MM.1S (cell line): ENCODE measurements at regions not wholly inside any gene's neighbourhood (a gene's known extent, or its start where the extent isn't known, plus 50 kb on each side); places are given as distances from the start of the nearest gene placed in this dataset.

Experiments
- DNase-seq: peaks from one replicate; pipeline ENCODE4 v3.0.0-alpha.2; 2015
- H2AFZ ChIP-seq: fragments of 300-600 bp; sonication (generic); 2 replicates; pipeline ENCODE4 v1.6.0; 2016; ENCODE audit warnings: antibody characterized with exemption, low read length
- H3F3A ChIP-seq: fragments of 300-600 bp; sonication (generic); 2 replicates; pipeline ENCODE4 v1.6.1; 2016; ENCODE audit warnings: mild to moderate bottlenecking, antibody characterized with exemption, low read length, moderate library complexity, mixed read lengths; ENCODE audit not compliant: insufficient read depth
- H3K27ac ChIP-seq: fragments of 300-600 bp; sonication (generic); 2 replicates; pipeline ENCODE4 v1.5.1; 2016; ENCODE audit warnings: mild to moderate bottlenecking, low read length
- H3K27me3 ChIP-seq: fragments of 300-600 bp; sonication (generic); replicated peaks from 2 replicates; pipeline ENCODE4 v1.6.0; 2016; ENCODE audit warnings: low read length; ENCODE audit not compliant: insufficient read depth
- H3K36me3 ChIP-seq: fragments of 300-600 bp; sonication (generic); replicated peaks from 2 replicates; pipeline ENCODE4 v1.6.1; 2016; ENCODE audit warnings: mild to moderate bottlenecking, low read length, mixed read lengths; ENCODE audit not compliant: insufficient read depth
- H3K4me1 ChIP-seq: fragments of 300-600 bp; sonication (generic); 2 replicates; pipeline ENCODE4 v1.6.1; 2016; ENCODE audit warnings: low read length, mixed read lengths
- H3K4me2 ChIP-seq: fragments of 300-600 bp; sonication (generic); 2 replicates; pipeline ENCODE4 v1.6.0; 2016; ENCODE audit warnings: low read depth, low read length
- H3K4me3 ChIP-seq: fragments of 300-600 bp; sonication (generic); 2 replicates; pipeline ENCODE4 v1.5.1; 2016; ENCODE audit warnings: low read length, mixed read lengths
- H3K79me2 ChIP-seq: fragments of 300-600 bp; sonication (generic); 2 replicates; pipeline ENCODE4 v1.6.1; 2016; ENCODE audit warnings: mixed run types, low read length, mixed read lengths
- H3K9ac ChIP-seq: fragments of 300-600 bp; sonication (generic); 2 replicates; pipeline ENCODE4 v1.6.1; 2016; ENCODE audit warnings: low read length, mixed read lengths
- H3K9me2 ChIP-seq: fragments of 300-600 bp; sonication (generic); replicated peaks from 2 replicates; pipeline ENCODE4 v1.6.1; 2016; ENCODE audit warnings: mild to moderate bottlenecking, low read length, mixed read lengths; ENCODE audit not compliant: insufficient read depth
- H3K9me3 ChIP-seq: fragments of 300-600 bp; sonication (generic); replicated peaks from 2 replicates; pipeline ENCODE4 v1.6.1; 2016; ENCODE audit warnings: mild to moderate bottlenecking, low read length, mixed read lengths; ENCODE audit not compliant: insufficient read depth
- H4K20me1 ChIP-seq: fragments of 300-600 bp; sonication (generic); 2 replicates; pipeline ENCODE4 v1.6.1; 2016; ENCODE audit warnings: mild to moderate bottlenecking, low read length, moderate library complexity, mixed read lengths; ENCODE audit not compliant: insufficient read depth
- EZH2 ChIP-seq: fragments of 300-600 bp; sonication (generic); optimal IDR thresholded peaks from 2 replicates; pipeline ENCODE3; 2017; ENCODE audit warnings: low read depth, mild to moderate bottlenecking, antibody characterized with exemption, low read length, mixed read lengths
- EZH2phosphoT487 ChIP-seq: fragments of 300-600 bp; sonication (generic); IDR thresholded peaks from 2 replicates; pipeline ENCODE4 v1.6.1; 2018; ENCODE audit warnings: antibody characterized with exemption, low read length
- TF ChIP-seq, protein P1 (sequence below): fragments of 300-600 bp; sonication (generic); IDR thresholded peaks from 2 replicates; pipeline ENCODE4 v1.5.1; 2016; ENCODE audit warnings: antibody characterized with exemption, low read length, mixed read lengths

DNA sequence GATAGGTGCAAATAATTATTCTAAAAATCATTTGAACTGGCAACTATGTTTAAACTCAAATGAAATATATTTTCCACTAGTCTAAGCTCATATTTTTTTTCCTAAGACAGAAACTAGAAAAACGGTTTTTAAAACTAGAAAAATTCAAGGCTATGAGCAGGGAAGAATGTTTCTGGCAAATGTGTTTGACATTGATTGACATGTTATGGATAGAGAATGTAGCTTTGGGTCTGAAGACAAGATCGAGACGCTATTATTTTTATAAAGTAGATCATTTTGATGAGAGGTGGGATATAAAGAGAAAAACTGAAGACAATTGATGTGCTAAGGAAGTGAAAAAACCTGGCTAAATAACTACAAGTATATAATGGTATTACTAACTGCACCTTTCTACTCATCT is 415.2 kb downstream of the GABRB3 start:
- Histone ChIP-seq H3K79me2 (no peaks in the 10 kb centered on the region), H3K27me3 (no peaks in the 10 kb centered on the region), H3F3A (no peaks in the 10 kb centered on the region), H4K20me1 (no peaks in the 10 kb centered on the region), H3K4me3 (no peak overlapping the region), H3K9me3 (no peaks in the 10 kb centered on the region), H3K4me2 (no peak overlapping the region), H3K9me2 (no peaks in the 10 kb centered on the region), H3K9ac (no peak overlapping the region), H3K4me1 (no peaks in the 10 kb centered on the region), H3K36me3 (no peaks in the 10 kb centered on the region), H2AFZ (no peak overlapping the region), H3K27ac (no peak overlapping the region)
- TF ChIP-seq EZH2 (no peak), EZH2phosphoT487 (no peak)
- TF ChIP-seq, protein P1, sequence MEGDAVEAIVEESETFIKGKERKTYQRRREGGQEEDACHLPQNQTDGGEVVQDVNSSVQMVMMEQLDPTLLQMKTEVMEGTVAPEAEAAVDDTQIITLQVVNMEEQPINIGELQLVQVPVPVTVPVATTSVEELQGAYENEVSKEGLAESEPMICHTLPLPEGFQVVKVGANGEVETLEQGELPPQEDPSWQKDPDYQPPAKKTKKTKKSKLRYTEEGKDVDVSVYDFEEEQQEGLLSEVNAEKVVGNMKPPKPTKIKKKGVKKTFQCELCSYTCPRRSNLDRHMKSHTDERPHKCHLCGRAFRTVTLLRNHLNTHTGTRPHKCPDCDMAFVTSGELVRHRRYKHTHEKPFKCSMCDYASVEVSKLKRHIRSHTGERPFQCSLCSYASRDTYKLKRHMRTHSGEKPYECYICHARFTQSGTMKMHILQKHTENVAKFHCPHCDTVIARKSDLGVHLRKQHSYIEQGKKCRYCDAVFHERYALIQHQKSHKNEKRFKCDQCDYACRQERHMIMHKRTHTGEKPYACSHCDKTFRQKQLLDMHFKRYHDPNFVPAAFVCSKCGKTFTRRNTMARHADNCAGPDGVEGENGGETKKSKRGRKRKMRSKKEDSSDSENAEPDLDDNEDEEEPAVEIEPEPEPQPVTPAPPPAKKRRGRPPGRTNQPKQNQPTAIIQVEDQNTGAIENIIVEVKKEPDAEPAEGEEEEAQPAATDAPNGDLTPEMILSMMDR, result no peak
- DNase-seq, result no peak

DNA sequence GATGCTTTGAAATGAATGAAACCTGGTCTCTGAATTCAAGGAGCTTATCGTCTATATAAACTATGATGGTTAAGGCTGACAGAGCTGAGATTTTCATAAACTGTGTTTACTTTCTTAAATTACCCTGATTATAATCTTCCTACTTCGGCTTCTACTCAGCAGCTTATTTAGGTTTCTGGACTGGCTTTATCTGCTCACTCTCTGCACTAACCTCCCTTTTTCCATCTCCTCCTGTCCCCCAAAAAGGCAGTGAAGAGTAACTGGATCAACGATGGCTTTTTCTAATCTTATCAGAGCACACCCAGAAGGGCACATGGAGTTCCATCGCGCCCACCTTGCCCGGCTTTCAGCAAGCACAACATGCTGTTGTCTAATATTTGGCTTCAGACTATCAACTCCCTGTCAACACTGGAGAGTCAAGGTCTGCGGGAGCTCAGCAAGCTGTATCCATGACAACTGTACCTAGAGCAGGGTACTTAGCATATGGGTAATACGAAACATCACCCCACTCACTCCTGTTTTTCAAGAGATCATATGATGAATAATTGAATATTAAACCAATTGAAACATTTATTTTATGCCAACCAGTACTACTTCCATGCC is 417.3 kb downstream of the GABRB3 start:
- Histone ChIP-seq H3K4me3 (no peak overlapping the region), H3K9me3 (no peaks in the 10 kb centered on the region), H3K27me3 (no peaks in the 10 kb centered on the region), H3K9me2 (no peaks in the 10 kb centered on the region), H3K27ac (no peak overlapping the region), H2AFZ (no peak overlapping the region), H3K4me2 (no peak overlapping the region), H4K20me1 (no peaks in the 10 kb centered on the region), H3K36me3 (no peaks in the 10 kb centered on the region), H3K79me2 (no peaks in the 10 kb centered on the region), H3K4me1 (no peaks in the 10 kb centered on the region), H3K9ac (no peak overlapping the region), H3F3A (no peaks in the 10 kb centered on the region)
- TF ChIP-seq, protein P1, result no peak
- TF ChIP-seq EZH2 (no peak), EZH2phosphoT487 (no peak)
- no peak for DNase-seq

DNA sequence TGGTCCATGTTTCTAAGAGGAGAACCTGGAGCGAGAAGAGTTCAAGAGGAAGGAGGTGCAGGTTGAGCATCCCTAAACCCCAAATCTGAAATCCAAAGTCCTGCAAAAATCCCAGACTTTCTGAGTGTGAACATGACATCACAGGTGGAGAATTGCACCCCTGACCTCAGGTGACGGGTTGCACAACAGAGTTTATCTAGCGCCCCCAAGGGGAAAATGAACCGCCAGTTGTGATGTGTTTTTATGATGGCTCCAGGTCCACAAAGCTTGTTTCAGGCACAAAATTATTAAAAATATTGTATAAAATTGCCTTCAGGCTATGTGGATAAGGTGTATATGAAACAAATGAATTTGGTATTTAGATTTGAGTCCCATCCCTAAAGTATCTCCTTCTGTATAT is 420.0 kb downstream of the GABRB3 start:
- Histone ChIP-seq H3K9ac (no peak overlapping the region), H3K4me1 (no peaks in the 10 kb centered on the region), H3K4me3 (no peak overlapping the region), H3F3A (no peaks in the 10 kb centered on the region), H3K4me2 (no peak overlapping the region), H3K9me2 (no peaks in the 10 kb centered on the region), H3K36me3 (no peaks in the 10 kb centered on the region), H3K79me2 (no peaks in the 10 kb centered on the region), H3K9me3 (no peaks in the 10 kb centered on the region), H3K27ac (no peak overlapping the region), H2AFZ (no peak overlapping the region), H4K20me1 (no peaks in the 10 kb centered on the region), H3K27me3 (no peaks in the 10 kb centered on the region)
- DNase-seq, result no peak
- TF ChIP-seq EZH2phosphoT487 (no peak), EZH2 (no peak)
- TF ChIP-seq, protein P1, result no peak
